ENCODE measurements at regions not wholly inside any gene's neighbourhood (a gene's known extent, or its start where the extent isn't known, plus 50 kb on each side); places are given as distances from the start of the nearest gene placed in this dataset.

- no peak overlapping the region for H3K14ac ChIP-seq (ENCODE audit: insufficient read length)
- H3K9ac ChIP-seq (replicated peaks in 1 of 4; ENCODE audit: extremely low read depth in 1 of 4, low read depth in 3 of 4, low read length in 3 of 4): no peak overlapping the region
- H3K23me2 ChIP-seq (ENCODE audit: low read depth, low read length): no peaks in the 10 kb centered on the region
- H3K23ac ChIP-seq (ENCODE audit: insufficient read length): no peak overlapping the region
- H3K36me3 ChIP-seq (ENCODE audit: control insufficient read depth in 2 of 4, insufficient read depth in 4 of 4, low read length in 3 of 4): no peaks in the 10 kb centered on the region
- DNase-seq (ENCODE audit: low read depth in 1 of 2, low spot score in 2 of 2) (no peak), FAIRE-seq (no peak)
- H2AFZ ChIP-seq (ENCODE audit: low read length): no peak overlapping the region
- peaks cover 0 to under 1% (median 0%) of the 10 kb centered on the region in 4 experiments; a peak in 1 of 7 replicates for H3K27me3 ChIP-seq (replicated peaks in 1 of 4; ENCODE audit: control insufficient read depth in 3 of 4, extremely low read depth in 1 of 4, insufficient read depth in 3 of 4, low read length in 3 of 4)
- no peak overlapping the region for H3K4me3 ChIP-seq (ENCODE audit: extremely low read depth in 1 of 4, insufficient read depth in 2 of 4, low read depth in 3 of 4, low read length in 4 of 4)
- H4K91ac ChIP-seq (replicated peaks; ENCODE audit: insufficient read length, low read length): no peak overlapping the region
- H3K4ac ChIP-seq (replicated peaks; ENCODE audit: insufficient read length, low read depth, low read length): no peak overlapping the region
- no peak overlapping the region for H2BK120ac ChIP-seq (replicated peaks; ENCODE audit: low read depth, low read length)
- H3K79me2 ChIP-seq (ENCODE audit: control insufficient read depth in 1 of 2, insufficient read depth in 2 of 2, low read length in 2 of 2): no peaks in the 10 kb centered on the region
- no peak overlapping the region for H3K4me2 ChIP-seq (ENCODE audit: insufficient read depth in 1 of 2, low read depth in 2 of 2, low read length in 2 of 2)
- H2BK12ac ChIP-seq (ENCODE audit: low read depth, low read length): no peak overlapping the region
- POLR2A ChIA-PET (ENCODE audit: partially characterized antibody): no interaction called here
- H4K20me1 ChIP-seq (replicated peaks in 1 of 2; ENCODE audit: control insufficient read depth in 1 of 2, insufficient read depth in 2 of 2, low read length in 2 of 2): no peaks in the 10 kb centered on the region
- no peak overlapping the region for H4K5ac ChIP-seq (ENCODE audit: insufficient read length, low read depth, low read length)
- H2BK20ac ChIP-seq (ENCODE audit: low read length): no peak overlapping the region
- no peak overlapping the region for H2BK15ac ChIP-seq (ENCODE audit: low read length)
- CTCF ChIA-PET (ENCODE audit: partially characterized antibody): no interaction called here
- H4K8ac ChIP-seq (ENCODE audit: extremely low read depth, insufficient read depth, low read length): no peak overlapping the region
- H3K4me1 ChIP-seq (replicated peaks in 1 of 4; ENCODE audit: control insufficient read depth in 3 of 4, insufficient read depth in 4 of 4, low read length in 3 of 4): no peaks in the 10 kb centered on the region
- H3K18ac ChIP-seq (ENCODE audit: extremely low read depth, low read length): no peak overlapping the region
- H3K56ac ChIP-seq (replicated peaks; ENCODE audit: insufficient read length, low read depth, low read length): no peak overlapping the region
- H3K27ac ChIP-seq (ENCODE audit: low read depth, low read length): no peak overlapping the region
- H3K79me1 ChIP-seq (ENCODE audit: low read depth, low read length): no peaks in the 10 kb centered on the region
- no peak overlapping the region for H2BK5ac ChIP-seq (ENCODE audit: low read depth, low read length)
- no peak overlapping the region for H2AK5ac ChIP-seq (ENCODE audit: low read depth, low read length)
- no peaks in the 10 kb centered on the region for H3K9me3 ChIP-seq (ENCODE audit: insufficient read depth in 2 of 2, low read depth in 1 of 2, low read length in 1 of 2)
- TF ChIP-seq EZH2 (IDR thresholded peaks at IDR 0.05; ENCODE audit: low read depth, low read length, severe bottlenecking) (no peak), KDM5A (IDR thresholded peaks at IDR 0.05; ENCODE audit: low read length) (no peak), TEAD4 (IDR thresholded peaks at IDR 0.05; ENCODE audit: low read depth, low read length) (no peak), ASH2L (IDR thresholded peaks at IDR 0.05; ENCODE audit: low read length) (no peak), NRF1 (IDR thresholded peaks at IDR 0.05; ENCODE audit: low read depth, low read length) (no peak), SIRT6 (IDR thresholded peaks at IDR 0.05; ENCODE audit: low read length) (no peak), ZNF274 (IDR thresholded peaks at IDR 0.05; ENCODE audit: borderline replicate concordance, extremely low read depth, low read length) (no peak), SIX5 (IDR thresholded peaks at IDR 0.05; ENCODE audit: low read depth, low read length) (no peak), FOSL1 (IDR thresholded peaks at IDR 0.05; ENCODE audit: insufficient read depth, low read depth, low read length) (no peak), RXRA (IDR thresholded peaks at IDR 0.05; ENCODE audit: insufficient read depth, low read depth, low read length) (no peak), HDAC6 (IDR thresholded peaks at IDR 0.05; ENCODE audit: low read depth, low read length) (no peak), CBX8 (IDR thresholded peaks at IDR 0.05; ENCODE audit: borderline replicate concordance, low read depth, low read length) (no peak), SP1 (IDR thresholded peaks at IDR 0.05; ENCODE audit: low read depth, low read length) (no peak), CTCF (IDR thresholded peaks at IDR 0.05; ENCODE audit: control extremely low read depth in 1 of 3, insufficient read depth in 1 of 3, low read depth in 1 of 3, low read length in 3 of 3) (no peak), POLR2AphosphoS5 (IDR thresholded peaks at IDR 0.05; ENCODE audit: low read depth, low read length) (no peak)
Observed at GRCh38 chr17:70388326-70388725, 219.0 kb downstream of the KCNJ2 start.
